ENCODE measurements at regions not wholly inside any gene's neighbourhood (a gene's known extent, or its start where the extent isn't known, plus 50 kb on each side); places are given as distances from the start of the nearest gene placed in this dataset.

- no peak for DNase-seq (ENCODE audit: low read depth in 2 of 3, low spot score in 2 of 3)
Observed at GRCh38 chr6:48754641-48755040, 643.6 kb upstream of the PTCHD4 start.

DNA sequence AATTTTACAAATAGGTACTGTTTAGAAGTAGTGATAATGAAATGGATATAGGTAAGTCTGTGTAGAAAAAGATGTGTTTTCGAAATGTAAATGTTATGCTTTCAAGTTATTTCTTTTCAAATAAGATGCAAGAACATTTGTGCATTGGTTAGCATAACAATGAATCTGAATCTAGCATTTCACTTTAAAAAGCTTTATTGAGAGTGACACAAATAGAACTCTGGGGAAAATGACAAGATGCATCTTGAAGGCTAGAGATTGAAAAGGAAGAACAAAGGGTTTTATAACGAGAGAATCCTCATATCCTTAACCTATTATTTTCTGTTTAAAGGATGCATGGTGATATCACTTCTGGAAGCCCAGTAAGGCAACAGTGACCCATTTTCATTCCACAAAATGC is 639.9 kb upstream of the PTCHD4 start:
- DNase-seq (ENCODE audit: low read depth in 2 of 3, low spot score in 2 of 3) = no peak

- DNase-seq (ENCODE audit: low read depth in 2 of 3, low spot score in 2 of 3) = no peak
Observed at GRCh38 chr6:48747471-48747870, 636.5 kb upstream of the PTCHD4 start.

- DNase-seq (ENCODE audit: low read depth in 2 of 3, low spot score in 2 of 3) = no peak
Observed at GRCh38 chr6:48747040-48747439, 636.0 kb upstream of the PTCHD4 start.

GRCh38 chr6:48744948-48745347 is 634.0 kb upstream of the PTCHD4 start:
- DNase-seq (ENCODE audit: low read depth in 2 of 3, low spot score in 2 of 3) = no peak

- DNase-seq (ENCODE audit: low read depth in 2 of 3, low spot score in 2 of 3) = no peak
Observed at GRCh38 chr6:48743738-48744137, 632.7 kb upstream of the PTCHD4 start.

- DNase-seq (ENCODE audit: low read depth in 2 of 3, low spot score in 2 of 3) = no peak
Observed at GRCh38 chr6:48736501-48737206, 625.7 kb upstream of the PTCHD4 start.

DNA sequence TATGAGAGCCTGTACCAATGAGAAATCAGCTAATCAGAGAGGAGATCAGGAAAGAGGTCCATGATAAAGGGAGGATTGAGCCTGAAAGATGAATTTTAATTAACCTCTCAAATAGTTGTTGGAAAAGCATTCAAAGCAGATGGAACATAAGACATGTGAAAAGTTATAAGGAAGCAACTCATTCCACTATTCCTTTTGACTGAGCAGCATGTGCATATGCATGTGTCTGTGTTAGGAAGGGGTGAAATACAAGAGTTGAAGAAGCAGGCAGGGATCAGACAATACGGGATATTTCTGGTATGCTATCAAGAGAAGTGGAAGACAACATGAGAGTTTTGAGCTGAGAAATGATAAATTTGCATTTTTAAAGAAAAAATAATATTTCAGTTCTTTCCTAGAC is 624.8 kb upstream of the PTCHD4 start:
- DNase-seq (ENCODE audit: low read depth in 2 of 3, low spot score in 2 of 3) = no peak

DNA sequence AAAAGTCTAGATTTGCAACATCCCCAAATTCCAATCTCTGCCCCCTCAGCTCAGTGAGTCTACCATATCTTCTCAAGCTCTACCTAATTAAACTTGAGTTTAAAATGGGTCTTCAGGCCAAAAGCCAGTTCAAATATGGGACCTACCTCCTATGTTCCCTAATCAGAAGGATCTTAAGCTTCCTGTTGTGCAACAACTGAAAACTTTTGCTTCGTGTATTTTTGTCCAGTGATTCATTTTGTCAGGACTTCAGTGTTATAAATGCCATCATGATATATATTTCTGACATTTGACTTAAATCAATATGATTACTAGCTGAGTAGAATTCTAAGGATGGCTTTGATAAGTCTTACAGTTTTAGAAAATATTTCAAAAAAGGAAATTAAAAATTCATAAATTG is 622.6 kb upstream of the PTCHD4 start:
- DNase-seq (ENCODE audit: low read depth in 2 of 3, low spot score in 2 of 3) = no peak

- DNase-seq (ENCODE audit: low read depth in 2 of 3, low spot score in 2 of 3) = no peak
Observed at GRCh38 chr6:48714699-48715098, 603.7 kb upstream of the PTCHD4 start.

DNA sequence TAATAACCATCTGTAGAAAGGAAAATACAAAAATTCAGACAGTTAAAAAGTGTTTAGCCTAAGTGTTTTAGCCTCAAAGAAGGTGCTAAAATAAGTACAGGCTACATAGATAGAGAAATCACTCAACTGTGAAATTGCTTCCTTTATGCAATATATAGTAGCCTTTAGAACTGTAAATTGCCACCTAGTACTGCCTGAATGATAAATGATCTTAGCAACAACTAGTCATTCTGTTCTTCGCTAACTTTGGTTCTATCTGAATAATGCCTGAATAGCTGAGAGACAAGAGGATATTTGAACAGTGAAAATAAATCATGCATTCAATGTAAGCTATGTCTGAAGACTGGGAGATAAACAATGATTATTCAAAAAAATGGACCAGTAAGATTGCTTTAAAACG is 603.3 kb upstream of the PTCHD4 start:
- no peak for DNase-seq (ENCODE audit: low read depth in 2 of 3, low spot score in 2 of 3)

- DNase-seq (ENCODE audit: low read depth in 2 of 3, low spot score in 2 of 3) = no peak
Observed at GRCh38 chr6:48713612-48714011, 602.6 kb upstream of the PTCHD4 start.

- no peak for DNase-seq (ENCODE audit: low read depth in 2 of 3, low spot score in 2 of 3)
Observed at GRCh38 chr6:48706310-48706709, 595.3 kb upstream of the PTCHD4 start.

- DNase-seq (ENCODE audit: low read depth in 2 of 3, low spot score in 2 of 3) = no peak
Observed at GRCh38 chr6:48701572-48701971, 590.6 kb upstream of the PTCHD4 start.

DNA sequence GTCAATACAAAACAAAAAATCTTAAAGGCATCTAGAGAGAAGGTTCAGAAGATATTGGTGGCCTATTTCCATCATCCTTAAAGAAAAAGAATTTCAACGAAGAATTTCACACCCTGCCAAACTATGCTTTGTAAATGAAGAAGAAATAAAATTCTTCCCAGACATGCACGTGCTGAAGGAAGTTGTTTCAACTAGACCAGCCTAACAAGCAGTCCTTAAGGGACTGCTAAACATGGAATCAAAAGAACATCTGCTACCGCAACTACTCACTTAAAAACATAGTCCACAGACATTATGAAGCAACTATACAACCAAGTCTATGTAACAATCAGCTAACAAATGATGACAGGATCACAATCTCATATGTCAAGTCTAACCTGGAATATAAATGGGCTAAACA is 584.9 kb upstream of the PTCHD4 start:
- no peak for DNase-seq (ENCODE audit: low read depth in 2 of 3, low spot score in 2 of 3)

GRCh38 chr6:48691420-48691819 is 580.4 kb upstream of the PTCHD4 start:
- DNase-seq (ENCODE audit: low read depth in 2 of 3, low spot score in 2 of 3) = no peak

DNA sequence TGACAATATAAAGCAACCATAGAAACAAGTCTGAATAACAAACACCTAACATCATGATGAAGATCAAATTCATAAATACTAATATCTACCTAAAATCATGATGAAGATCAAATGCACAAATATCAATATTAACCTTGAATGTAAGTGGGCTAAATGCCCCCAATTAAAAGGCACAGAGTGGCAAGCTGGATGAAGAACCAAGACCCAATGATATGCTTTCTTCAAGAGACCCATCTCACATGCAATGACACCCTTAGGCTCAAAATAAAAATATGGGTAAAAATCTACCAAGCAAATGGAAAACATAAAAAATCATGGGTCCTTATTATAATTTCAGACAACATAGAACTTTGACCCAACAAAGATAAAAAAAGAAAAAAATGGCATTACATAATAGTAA is 578.5 kb upstream of the PTCHD4 start:
- DNase-seq (ENCODE audit: low read depth in 2 of 3, low spot score in 2 of 3) = no peak

DNA sequence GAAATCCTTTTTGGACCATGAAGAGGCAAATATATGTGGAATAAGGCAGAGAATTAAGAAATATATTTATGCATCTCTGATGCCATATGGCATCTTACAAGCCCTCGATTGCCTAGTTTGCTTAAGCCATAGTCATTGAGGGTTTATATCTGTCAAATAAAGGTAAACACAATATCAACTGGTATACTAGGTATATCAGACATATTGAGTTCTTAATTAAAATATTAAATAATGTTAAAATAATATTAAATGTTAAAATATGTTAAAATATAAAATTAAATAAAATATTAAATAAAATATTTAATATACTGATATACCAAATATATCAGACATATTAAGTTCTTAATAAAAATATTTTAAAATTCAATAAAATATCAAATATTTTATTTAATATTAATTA is 567.4 kb upstream of the PTCHD4 start:
- no peak for DNase-seq (ENCODE audit: low read depth in 2 of 3, low spot score in 2 of 3)

- no peak for DNase-seq (ENCODE audit: low read depth in 2 of 3, low spot score in 2 of 3)
Observed at GRCh38 chr6:48671505-48671904, 560.5 kb upstream of the PTCHD4 start.

GRCh38 chr6:48670546-48670945 is 559.5 kb upstream of the PTCHD4 start:
- DNase-seq (ENCODE audit: low read depth in 2 of 3, low spot score in 2 of 3) = no peak

DNA sequence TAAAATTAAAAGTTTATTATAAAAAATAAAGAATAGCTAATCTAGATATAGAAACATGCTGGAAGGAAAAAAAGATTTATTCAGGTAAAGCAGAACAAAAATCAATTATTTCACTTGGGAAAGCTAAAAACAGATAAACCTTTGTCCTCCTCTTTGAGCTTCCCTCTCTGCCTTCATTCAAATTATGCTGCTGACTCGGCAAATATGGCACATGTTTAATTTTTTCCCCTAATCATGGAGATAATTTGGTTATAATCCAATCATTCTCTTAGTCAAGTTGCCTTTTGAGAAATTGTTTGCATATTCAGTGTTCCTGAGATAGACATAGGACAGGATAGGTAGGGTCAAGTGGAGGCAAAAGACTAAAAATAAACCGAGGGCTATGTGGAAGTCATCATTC is 556.8 kb upstream of the PTCHD4 start:
- no peak for DNase-seq (ENCODE audit: low read depth in 2 of 3, low spot score in 2 of 3)

GRCh38 chr6:48664826-48665225 is 553.8 kb upstream of the PTCHD4 start:
- no peak for DNase-seq (ENCODE audit: low read depth in 2 of 3, low spot score in 2 of 3)

GRCh38 chr6:48658915-48659314 is 547.9 kb upstream of the PTCHD4 start:
- DNase-seq (ENCODE audit: low read depth in 2 of 3, low spot score in 2 of 3) = no peak

Data from hematopoietic multipotent progenitor cell (in vitro differentiated cells).